Islet of Langerhans (tissue), 1 donor: ENCODE measurements at regions not wholly inside any gene's neighbourhood (a gene's known extent, or its start where the extent isn't known, plus 50 kb on each side); places are given as distances from the start of the nearest gene placed in this dataset.
"Not testable (repeated sequence)": the region's sequence is repeated elsewhere in the genome, so short reads cannot be mapped to it uniquely, and the experiment has no call there.

ENCODE experiments used
- FAIRE-seq: peaks from one replicate; lab custom pipeline; 2011; peaks lifted over from hg19 to GRCh38; lab: Jason Lieb, UNC

GRCh38 chr16:65760874-65761273 lies 605.6 kb upstream of the CDH5 start:
- FAIRE-seq, result no peak

- no peak for FAIRE-seq
Measured at GRCh38 chr16:65758620-65759019, 607.9 kb upstream of the CDH5 start.

GRCh38 chr16:65757064-65757463 lies 609.4 kb upstream of the CDH5 start:
- FAIRE-seq, result no peak

GRCh38 chr16:65756163-65756562 lies 610.3 kb upstream of the CDH5 start:
- FAIRE-seq, result no peak

GRCh38 chr16:65754820-65755691 lies 611.4 kb upstream of the CDH5 start:
- FAIRE-seq, result no peak

- FAIRE-seq, result no peak
Measured at GRCh38 chr16:65752522-65752844, 614.0 kb upstream of the CDH5 start.

- FAIRE-seq, result no peak
Measured at GRCh38 chr16:65751622-65752521, 614.6 kb upstream of the CDH5 start.

GRCh38 chr16:65749506-65749905 lies 617.0 kb upstream of the CDH5 start:
- FAIRE-seq, result no peak

- FAIRE-seq, result no peak
Measured at GRCh38 chr16:65746941-65747340, 619.5 kb upstream of the CDH5 start.

- no peak for FAIRE-seq
Measured at GRCh38 chr16:65745201-65745708, 621.2 kb upstream of the CDH5 start.

GRCh38 chr16:65744401-65744800 lies 622.1 kb upstream of the CDH5 start:
- FAIRE-seq, result no peak

- FAIRE-seq, result no peak
Measured at GRCh38 chr16:65743558-65743957, 621.7 kb upstream of the CDH11 start.

- FAIRE-seq, result no peak
Measured at GRCh38 chr16:65740711-65741110, 618.8 kb upstream of the CDH11 start.

GRCh38 chr16:65739518-65739917 lies 617.7 kb upstream of the CDH11 start:
- no peak for FAIRE-seq

GRCh38 chr16:65737831-65738230 lies 616.0 kb upstream of the CDH11 start:
- no peak for FAIRE-seq

GRCh38 chr16:65735615-65736014 lies 613.8 kb upstream of the CDH11 start:
- not testable (repeated sequence) for FAIRE-seq

GRCh38 chr16:65733721-65734120 lies 611.9 kb upstream of the CDH11 start:
- no peak for FAIRE-seq

GRCh38 chr16:65731833-65732232 lies 610.0 kb upstream of the CDH11 start:
- no peak for FAIRE-seq

- no peak for FAIRE-seq
Measured at GRCh38 chr16:65728652-65729051, 606.8 kb upstream of the CDH11 start.

GRCh38 chr16:65728167-65728566 lies 606.3 kb upstream of the CDH11 start:
- no peak for FAIRE-seq

GRCh38 chr16:65727534-65728137 lies 605.8 kb upstream of the CDH11 start:
- FAIRE-seq, result no peak

GRCh38 chr16:65725156-65725845 lies 603.4 kb upstream of the CDH11 start:
- no peak for FAIRE-seq
